Neural progenitor cell (in vitro differentiated cells): ENCODE measurements at regions not wholly inside any gene's neighbourhood (a gene's known extent, or its start where the extent isn't known, plus 50 kb on each side); places are given as distances from the start of the nearest gene placed in this dataset.
"Not testable (repeated sequence)": the region's sequence is repeated elsewhere in the genome, so short reads cannot be mapped to it uniquely, and the experiment has no call there.

Experiments used
- CTCF ChIP-seq: fragments of 200-600 bp; sonication (generic); IDR thresholded peaks from 2 replicates; pipeline ENCODE4 v1.5.1; 2017; ENCODE audit warnings: antibody characterized with exemption, mild to moderate bottlenecking
- EZH2 ChIP-seq: fragments of 200-600 bp; sonication (generic); IDR thresholded peaks from 2 replicates; pipeline ENCODE4 v1.6.1; 2017; ENCODE audit warnings: antibody characterized with exemption, mild to moderate bottlenecking, moderate library complexity
- EZH2phosphoT487 ChIP-seq: fragments of 200-600 bp; sonication (generic); IDR thresholded peaks from 2 replicates; pipeline ENCODE4 v1.6.1; 2017; ENCODE audit warnings: antibody characterized with exemption

- TF ChIP-seq CTCF, EZH2, EZH2phosphoT487: not testable (repeated sequence)
Measured at GRCh38 chr19:34562344-34562743, 80.8 kb downstream of the WTIP start.
